Esophagus squamous epithelium (tissue), 4 donors: ENCODE measurements at regions not wholly inside any gene's neighbourhood (a gene's known extent, or its start where the extent isn't known, plus 50 kb on each side); places are given as distances from the start of the nearest gene placed in this dataset.

Experiments used
- POLR2A ChIP-seq, 4 donors: fragments of 450-650 bp; IDR thresholded peaks; one replicate each; pipeline ENCODE4 v1.6.1; 2017; ENCODE audit warnings: antibody characterized with exemption in 4 of 4, mild to moderate bottlenecking in 4 of 4, moderate library complexity in 3 of 4
- TF ChIP-seq, protein P1 (sequence below), 6 experiments: fragments of 450-650 bp in 4 of 6; fragments of 200-600 bp in 2 of 6; sonication (generic) in 2 of 6; IDR thresholded peaks; one replicate each; pipeline ENCODE4 v1.5.1; 2016 to 2019; ENCODE audit warnings: antibody characterized with exemption in 6 of 6, mild to moderate bottlenecking in 4 of 6, moderate library complexity in 4 of 6

DNA sequence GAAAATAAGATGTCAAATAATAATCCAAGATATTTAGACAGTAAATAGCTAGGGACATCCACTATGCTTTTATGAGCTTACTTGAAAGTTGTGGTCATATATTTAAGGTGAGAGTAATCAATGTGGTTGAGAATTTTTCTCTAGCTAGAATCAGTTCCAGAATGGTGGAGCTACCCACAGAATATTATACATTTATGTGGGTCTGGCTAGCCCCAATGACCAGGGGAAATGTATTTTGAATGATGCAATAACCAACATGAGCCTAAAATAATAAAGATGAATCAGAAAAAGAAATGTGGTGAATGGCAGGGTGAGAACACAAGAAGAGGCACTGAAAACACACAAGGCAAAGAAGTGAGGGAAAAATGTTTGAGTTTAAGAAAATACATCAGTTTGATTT, 325.7 kb downstream of the TBC1D32 start:
- TF ChIP-seq, protein P1, sequence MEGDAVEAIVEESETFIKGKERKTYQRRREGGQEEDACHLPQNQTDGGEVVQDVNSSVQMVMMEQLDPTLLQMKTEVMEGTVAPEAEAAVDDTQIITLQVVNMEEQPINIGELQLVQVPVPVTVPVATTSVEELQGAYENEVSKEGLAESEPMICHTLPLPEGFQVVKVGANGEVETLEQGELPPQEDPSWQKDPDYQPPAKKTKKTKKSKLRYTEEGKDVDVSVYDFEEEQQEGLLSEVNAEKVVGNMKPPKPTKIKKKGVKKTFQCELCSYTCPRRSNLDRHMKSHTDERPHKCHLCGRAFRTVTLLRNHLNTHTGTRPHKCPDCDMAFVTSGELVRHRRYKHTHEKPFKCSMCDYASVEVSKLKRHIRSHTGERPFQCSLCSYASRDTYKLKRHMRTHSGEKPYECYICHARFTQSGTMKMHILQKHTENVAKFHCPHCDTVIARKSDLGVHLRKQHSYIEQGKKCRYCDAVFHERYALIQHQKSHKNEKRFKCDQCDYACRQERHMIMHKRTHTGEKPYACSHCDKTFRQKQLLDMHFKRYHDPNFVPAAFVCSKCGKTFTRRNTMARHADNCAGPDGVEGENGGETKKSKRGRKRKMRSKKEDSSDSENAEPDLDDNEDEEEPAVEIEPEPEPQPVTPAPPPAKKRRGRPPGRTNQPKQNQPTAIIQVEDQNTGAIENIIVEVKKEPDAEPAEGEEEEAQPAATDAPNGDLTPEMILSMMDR (IDR thresholded peaks at IDR 0.05), result no peak
- TF ChIP-seq POLR2A (IDR thresholded peaks at IDR 0.05), result no peak
